H1 (cell line): ENCODE measurements at regions not wholly inside any gene's neighbourhood (a gene's known extent, or its start where the extent isn't known, plus 50 kb on each side); places are given as distances from the start of the nearest gene placed in this dataset.

ENCODE experiments used
- CTCF ChIA-PET: fragments of 300-600 bp; sonication (Branson Sonifier 250); formaldehyde crosslinking; loops from one replicate; lab custom pipeline; 2021; ENCODE audit not compliant: partially characterized antibody; lab: Charles Lee
- POLR2A ChIA-PET: fragments of 300-600 bp; sonication (Branson Sonifier 250); formaldehyde crosslinking; loops from one replicate; lab custom pipeline; 2021; ENCODE audit warnings: inconsistent platforms; ENCODE audit not compliant: partially characterized antibody; lab: Charles Lee
- DNase-seq, 2 experiments: peaks; one replicate each; pipeline versions ENCODE4 v3.0.0 to v3.0.0-alpha.2; 2010 to 2022; ENCODE audit warnings: low spot score in 2 of 2, low read depth in 1 of 2, mixed read lengths in 1 of 2
- FAIRE-seq: peaks from 2 replicates; lab custom pipeline; 2011; peaks lifted over from hg19 to GRCh38; lab: Jason Lieb, UNC
- H2AFZ ChIP-seq: 2 replicates; pipeline ENCODE4 v1.8.1; 2012; ENCODE audit warnings: low read length, inconsistent platforms
- H2AK5ac ChIP-seq: 2 replicates; pipeline ENCODE4 v1.6.1; 2013; ENCODE audit warnings: low read depth, low read length
- H2BK120ac ChIP-seq: replicated peaks from 2 replicates; pipeline ENCODE3; 2013; ENCODE audit warnings: low read depth, low read length, inconsistent platforms
- H2BK12ac ChIP-seq: 2 replicates; pipeline ENCODE4 v1.6.1; 2013; ENCODE audit warnings: low read depth, low read length
- H2BK15ac ChIP-seq: 2 replicates; pipeline ENCODE4 v1.6.1; 2013; ENCODE audit warnings: low read length
- H2BK20ac ChIP-seq: 2 replicates; pipeline ENCODE4 v1.6.1; 2013; ENCODE audit warnings: low read length
- H2BK5ac ChIP-seq: 2 replicates; pipeline ENCODE4 v1.6.1; 2013; ENCODE audit warnings: low read depth, low read length
- H3K14ac ChIP-seq: 2 replicates; pipeline ENCODE4 v1.6.1; 2013; ENCODE audit warnings: inconsistent platforms; ENCODE audit not compliant: insufficient read length
- H3K18ac ChIP-seq: 2 replicates; pipeline ENCODE4 v1.6.1; 2013; ENCODE audit warnings: low read length; ENCODE audit errors: extremely low read depth
- H3K23ac ChIP-seq: 2 replicates; pipeline ENCODE4 v1.6.1; 2013; ENCODE audit warnings: inconsistent platforms; ENCODE audit not compliant: insufficient read length
- H3K23me2 ChIP-seq: 2 replicates; pipeline ENCODE4 v1.6.1; 2013; ENCODE audit warnings: low read depth, low read length
- H3K27ac ChIP-seq: 2 replicates; pipeline ENCODE4 v1.6.1; 2011; ENCODE audit warnings: low read depth, low read length, inconsistent platforms
- H3K27me3 ChIP-seq, 4 experiments: replicated peaks in 1 of 4; 1 replicate in 1 of 4; 2 replicates in 3 of 4; pipeline versions ENCODE4 v1.6.1 to v1.8.1; 2011 to 2013; ENCODE audit warnings: low read length in 3 of 4, mild to moderate bottlenecking in 3 of 4, inconsistent platforms in 2 of 4, mixed read lengths in 2 of 4, moderate library complexity in 1 of 4; ENCODE audit not compliant: control insufficient read depth in 3 of 4, insufficient read depth in 3 of 4; ENCODE audit errors: extremely low read depth in 1 of 4
- H3K36me3 ChIP-seq, 4 experiments: 2 replicates each; pipeline versions ENCODE4 v1.6.1 to v1.8.1; 2011 to 2013; ENCODE audit warnings: mild to moderate bottlenecking in 4 of 4, low read length in 3 of 4, moderate library complexity in 2 of 4, control low read depth in 1 of 4, inconsistent platforms in 1 of 4; ENCODE audit not compliant: insufficient read depth in 4 of 4, control insufficient read depth in 2 of 4
- H3K4ac ChIP-seq: replicated peaks from 2 replicates; pipeline ENCODE3; 2013; ENCODE audit warnings: low read length, low read depth, mixed read lengths, inconsistent platforms; ENCODE audit not compliant: insufficient read length
- H3K4me1 ChIP-seq, 4 experiments: replicated peaks in 1 of 4; 1 replicate in 1 of 4; 2 replicates in 3 of 4; pipeline versions ENCODE4 v1.6.1 to v1.8.1; 2011 to 2013; ENCODE audit warnings: low read length in 3 of 4, inconsistent platforms in 2 of 4, mixed read lengths in 1 of 4; ENCODE audit not compliant: insufficient read depth in 4 of 4, control insufficient read depth in 3 of 4
- H3K4me2 ChIP-seq, 2 experiments: 2 replicates each; pipeline versions ENCODE4 v1.6.1 to v1.8.1; 2011 to 2013; ENCODE audit warnings: low read depth in 2 of 2, low read length in 2 of 2, control low read depth in 1 of 2, inconsistent platforms in 1 of 2, mild to moderate bottlenecking in 1 of 2; ENCODE audit not compliant: insufficient read depth in 1 of 2
- H3K4me3 ChIP-seq, 4 experiments: fragments of 200-600, 300-600 bp in 1 of 4; sonication (generic), shearing (Covaris generic), sonication (Bioruptor Twin) in 1 of 4; 2 replicates each; pipeline versions ENCODE4 v1.5.1 to v1.8.1; 2011 to 2016; ENCODE audit warnings: low read length in 4 of 4, low read depth in 3 of 4, control low read depth in 2 of 4, inconsistent platforms in 2 of 4, mild to moderate bottlenecking in 2 of 4, mixed read lengths in 1 of 4, moderate library complexity in 1 of 4; ENCODE audit not compliant: insufficient read depth in 2 of 4; ENCODE audit errors: extremely low read depth in 1 of 4
- H3K56ac ChIP-seq: replicated peaks from 2 replicates; pipeline ENCODE3; 2013; ENCODE audit warnings: low read depth, mild to moderate bottlenecking, mixed read lengths, low read length, inconsistent platforms; ENCODE audit not compliant: insufficient read length
- H3K79me1 ChIP-seq: 2 replicates; pipeline ENCODE4 v1.6.1; 2013; ENCODE audit warnings: low read depth, low read length, control low read depth
- H3K79me2 ChIP-seq, 2 experiments: 2 replicates each; pipeline versions ENCODE4 v1.6.1 to v1.8.1; 2012 to 2013; ENCODE audit warnings: low read length in 2 of 2, mild to moderate bottlenecking in 2 of 2, inconsistent platforms in 1 of 2; ENCODE audit not compliant: insufficient read depth in 2 of 2, control insufficient read depth in 1 of 2
- H3K9ac ChIP-seq, 4 experiments: replicated peaks in 1 of 4; 1 replicate in 1 of 4; 2 replicates in 3 of 4; pipeline versions ENCODE4 v1.6.1 to v1.8.1; 2011 to 2013; ENCODE audit warnings: low read depth in 3 of 4, low read length in 3 of 4, control low read depth in 2 of 4, mild to moderate bottlenecking in 2 of 4, moderate library complexity in 2 of 4, inconsistent platforms in 1 of 4; ENCODE audit errors: extremely low read depth in 1 of 4
- H3K9me3 ChIP-seq, 2 experiments: 2 replicates each; pipeline versions ENCODE4 v1.6.1 to v1.8.1; 2012 to 2013; ENCODE audit warnings: mild to moderate bottlenecking in 2 of 2, moderate library complexity in 2 of 2, control low read depth in 1 of 2, inconsistent platforms in 1 of 2, low read depth in 1 of 2, low read length in 1 of 2, mixed read lengths in 1 of 2; ENCODE audit not compliant: insufficient read depth in 2 of 2
- H4K20me1 ChIP-seq, 2 experiments: replicated peaks in 1 of 2; 2 replicates each; pipeline versions ENCODE3 to v1.8.1; 2011 to 2013; ENCODE audit warnings: inconsistent platforms in 2 of 2, low read length in 2 of 2, mild to moderate bottlenecking in 1 of 2; ENCODE audit not compliant: insufficient read depth in 2 of 2, control insufficient read depth in 1 of 2
- H4K5ac ChIP-seq: 2 replicates; pipeline ENCODE4 v1.6.1; 2013; ENCODE audit warnings: low read length, low read depth, mixed read lengths, inconsistent platforms; ENCODE audit not compliant: insufficient read length
- H4K8ac ChIP-seq: 2 replicates; pipeline ENCODE4 v1.8.0; 2013; ENCODE audit warnings: mild to moderate bottlenecking, moderate library complexity, low read length, inconsistent platforms; ENCODE audit not compliant: insufficient read depth; ENCODE audit errors: extremely low read depth
- H4K91ac ChIP-seq: replicated peaks from 2 replicates; pipeline ENCODE3; 2013; ENCODE audit warnings: low read length, mixed read lengths, inconsistent platforms; ENCODE audit not compliant: insufficient read length
- ASH2L ChIP-seq: fragments of 200-600, 300-600 bp; sonication (generic); IDR thresholded peaks from one replicate; pipeline ENCODE4 v1.7.1; 2017; ENCODE audit warnings: low read length
- BACH1 ChIP-seq: IDR thresholded peaks from 2 replicates; pipeline ENCODE4 v1.6.1; 2012; ENCODE audit warnings: low read length, improper control_type of control experiment
- FOSL1 ChIP-seq: IDR thresholded peaks from 2 replicates; pipeline ENCODE4 v1.6.1; 2011; ENCODE audit warnings: mild to moderate bottlenecking, low read depth, low read length, moderate library complexity; ENCODE audit not compliant: insufficient read depth
- HDAC2 ChIP-seq, 2 experiments: fragments of 300-600 bp in 1 of 2; sonication (generic) in 1 of 2; IDR thresholded peaks; 2 replicates each; pipeline ENCODE4 v1.6.1; 2011 to 2012; ENCODE audit warnings: low read depth in 2 of 2, low read length in 2 of 2, mild to moderate bottlenecking in 2 of 2, moderate library complexity in 2 of 2, borderline replicate concordance in 1 of 2, inconsistent platforms in 1 of 2
- PHF8 ChIP-seq: fragments of 200-600 bp; sonication (generic); conservative IDR thresholded peaks from 2 replicates; pipeline ENCODE4 v1.7.1; 2012; ENCODE audit warnings: low read depth, mild to moderate bottlenecking, inconsistent platforms, low read length, moderate library complexity
- SP1 ChIP-seq: IDR thresholded peaks from 2 replicates; pipeline ENCODE4 v1.6.1; 2011; ENCODE audit warnings: low read depth, low read length
- SRF ChIP-seq: IDR thresholded peaks from 2 replicates; pipeline ENCODE4 v1.6.1; 2011; ENCODE audit warnings: mild to moderate bottlenecking, low read depth, low read length, moderate library complexity
- TCF12 ChIP-seq: IDR thresholded peaks from 2 replicates; pipeline ENCODE4 v1.6.1; 2011; ENCODE audit warnings: low read depth, mild to moderate bottlenecking, low read length
- WGBS, 2 experiments: shearing (Covaris generic) in 1 of 2; methylation state at CpG; one replicate each; pipeline versions ENCODE4 v1.1.6 to v1.1.7; 2013 to 2015; ENCODE audit warnings: low lambda C conversion rate in 2 of 2, mixed read lengths in 2 of 2, inconsistent platforms in 1 of 2, low coverage in 1 of 2, missing lambda C conversion rate in 1 of 2; ENCODE audit not compliant: insufficient replicate concordance in 2 of 2, insufficient coverage in 1 of 2, insufficient read length in 1 of 2; ENCODE audit errors: extremely low coverage in 1 of 2, missing lambda C conversion rate in 1 of 2; 5-methylcytosine and 5-hydroxymethylcytosine counted together
- TF ChIP-seq, protein P1 (sequence below), 3 experiments: IDR thresholded peaks; 1 replicate in 2 of 3; 2 replicates in 1 of 3; pipeline versions ENCODE4 v1.5.1 to v1.6.1; 2011; ENCODE audit warnings: low read length in 3 of 3, mild to moderate bottlenecking in 3 of 3, inconsistent platforms in 2 of 3, low read depth in 1 of 3, moderate library complexity in 1 of 3; ENCODE audit not compliant: insufficient read depth in 1 of 3; ENCODE audit errors: control extremely low read depth in 1 of 3
- TF ChIP-seq, protein P2 (sequence below): IDR thresholded peaks from 2 replicates; pipeline ENCODE4 v1.6.1; 2011; ENCODE audit warnings: low read length, improper control_type of control experiment

DNA sequence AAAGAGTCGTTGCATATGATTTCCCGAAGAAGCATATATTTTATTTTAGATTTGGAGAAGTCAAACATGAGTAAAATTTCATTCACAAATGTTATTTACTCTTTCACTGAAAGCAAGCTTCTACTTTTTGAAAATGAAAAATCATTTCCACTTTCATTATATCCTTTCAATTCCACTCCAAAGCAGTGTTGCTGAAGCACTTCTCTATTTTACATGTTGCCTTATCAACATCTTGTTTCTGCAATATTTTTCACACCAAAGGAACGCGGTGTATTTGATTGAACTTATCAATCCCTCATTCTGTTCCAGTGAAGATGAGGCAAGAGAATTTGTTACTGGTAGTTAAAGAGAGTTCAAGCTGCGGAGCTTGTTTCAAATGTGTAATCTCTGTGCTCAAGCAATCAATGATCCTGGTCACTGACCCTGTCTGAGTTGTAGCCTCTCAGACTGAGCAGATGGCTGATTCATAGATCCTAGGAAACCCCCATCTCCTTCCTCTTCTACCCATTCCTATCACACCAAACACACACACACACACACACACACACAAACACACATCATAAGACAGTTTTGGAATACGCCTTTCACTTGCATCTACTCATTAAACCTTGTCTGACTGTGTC, 236.2 kb upstream of the FLRT2 start:
- 94% methylated on average over 6 of the region's 6 CpGs; no CpG with 5 or more reads in 1 of the 2 experiments for WGBS, 2 experiments
- H2BK120ac ChIP-seq, result no peak overlapping the region
- no peak for FAIRE-seq
- TF ChIP-seq SRF (no peak), SP1 (no peak), FOSL1 (no peak), HDAC2 (IDR thresholded peaks at IDR 0.05; ENCODE audit: borderline replicate concordance in 1 of 2, low read depth in 2 of 2, low read length in 2 of 2) (no peak), TCF12 (no peak), PHF8 (no peak), ASH2L (no peak), BACH1 (no peak)
- TF ChIP-seq, protein P1, sequence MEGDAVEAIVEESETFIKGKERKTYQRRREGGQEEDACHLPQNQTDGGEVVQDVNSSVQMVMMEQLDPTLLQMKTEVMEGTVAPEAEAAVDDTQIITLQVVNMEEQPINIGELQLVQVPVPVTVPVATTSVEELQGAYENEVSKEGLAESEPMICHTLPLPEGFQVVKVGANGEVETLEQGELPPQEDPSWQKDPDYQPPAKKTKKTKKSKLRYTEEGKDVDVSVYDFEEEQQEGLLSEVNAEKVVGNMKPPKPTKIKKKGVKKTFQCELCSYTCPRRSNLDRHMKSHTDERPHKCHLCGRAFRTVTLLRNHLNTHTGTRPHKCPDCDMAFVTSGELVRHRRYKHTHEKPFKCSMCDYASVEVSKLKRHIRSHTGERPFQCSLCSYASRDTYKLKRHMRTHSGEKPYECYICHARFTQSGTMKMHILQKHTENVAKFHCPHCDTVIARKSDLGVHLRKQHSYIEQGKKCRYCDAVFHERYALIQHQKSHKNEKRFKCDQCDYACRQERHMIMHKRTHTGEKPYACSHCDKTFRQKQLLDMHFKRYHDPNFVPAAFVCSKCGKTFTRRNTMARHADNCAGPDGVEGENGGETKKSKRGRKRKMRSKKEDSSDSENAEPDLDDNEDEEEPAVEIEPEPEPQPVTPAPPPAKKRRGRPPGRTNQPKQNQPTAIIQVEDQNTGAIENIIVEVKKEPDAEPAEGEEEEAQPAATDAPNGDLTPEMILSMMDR (IDR thresholded peaks at IDR 0.05; ENCODE audit: control extremely low read depth in 1 of 3, insufficient read depth in 1 of 3, low read depth in 1 of 3, low read length in 3 of 3), result no peak
- TF ChIP-seq, protein P2, sequence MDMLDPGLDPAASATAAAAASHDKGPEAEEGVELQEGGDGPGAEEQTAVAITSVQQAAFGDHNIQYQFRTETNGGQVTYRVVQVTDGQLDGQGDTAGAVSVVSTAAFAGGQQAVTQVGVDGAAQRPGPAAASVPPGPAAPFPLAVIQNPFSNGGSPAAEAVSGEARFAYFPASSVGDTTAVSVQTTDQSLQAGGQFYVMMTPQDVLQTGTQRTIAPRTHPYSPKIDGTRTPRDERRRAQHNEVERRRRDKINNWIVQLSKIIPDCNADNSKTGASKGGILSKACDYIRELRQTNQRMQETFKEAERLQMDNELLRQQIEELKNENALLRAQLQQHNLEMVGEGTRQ, result no peak

More for the DNA sequence above, 236.2 kb upstream of the FLRT2 start:
- Histone ChIP-seq H3K56ac (no peak overlapping the region), H3K79me1 (no peaks in the 10 kb centered on the region), H2AK5ac (no peak overlapping the region), H3K27ac (no peak overlapping the region), H3K18ac (no peak overlapping the region), H4K8ac (no peak overlapping the region), H4K91ac (no peak overlapping the region), H2AFZ (no peak overlapping the region), H3K9me3 (no peaks in the 10 kb centered on the region), H3K4me2 (no peak overlapping the region), H2BK20ac (no peak overlapping the region), H3K79me2 (no peaks in the 10 kb centered on the region), H3K9ac (no peak overlapping the region), H2BK12ac (no peak overlapping the region), H2BK5ac (no peak overlapping the region), H3K23me2 (peaks cover 2% of the 10 kb centered on the region; the same call in 1 of the 2 replicates), H3K14ac (no peak overlapping the region), H3K27me3 (no peaks in the 10 kb centered on the region), H2BK15ac (no peak overlapping the region), H3K4ac (no peak overlapping the region), H3K4me3 (no peak overlapping the region), H4K5ac (no peak overlapping the region), H3K4me1 (no peaks in the 10 kb centered on the region), H3K36me3 (no peaks in the 10 kb centered on the region), H4K20me1 (no peaks in the 10 kb centered on the region), H3K23ac (no peak overlapping the region)
- ChIA-PET POLR2A (no interaction called here), CTCF (no interaction called here)
- no peak for DNase-seq
